ENCODE measurements at regions not wholly inside any gene's neighbourhood (a gene's known extent, or its start where the extent isn't known, plus 50 kb on each side); places are given as distances from the start of the nearest gene placed in this dataset.

GRCh38 chr7:46654546-46655443, 733.7 kb upstream of the IGFBP3 start:
- no peak for DNase-seq

- no peak for DNase-seq
These were observed 732.8 kb upstream of the IGFBP3 start for GRCh38 chr7:46653848-46654247.

- no peak for DNase-seq
These were observed 731.2 kb upstream of the IGFBP3 start for GRCh38 chr7:46652317-46652716.

- DNase-seq = no peak
These were observed 730.6 kb upstream of the IGFBP3 start for GRCh38 chr7:46651561-46652088.

- DNase-seq = no peak
These were observed 730.0 kb upstream of the IGFBP3 start for GRCh38 chr7:46651070-46651469.

GRCh38 chr7:46649876-46650275, 728.8 kb upstream of the IGFBP3 start:
- DNase-seq = no peak

GRCh38 chr7:46637793-46638735, 717.0 kb upstream of the IGFBP3 start:
- no peak for DNase-seq

- no peak for DNase-seq
These were observed 715.0 kb upstream of the IGFBP3 start for GRCh38 chr7:46636022-46636421.

- no peak for DNase-seq
These were observed 712.7 kb upstream of the IGFBP3 start for GRCh38 chr7:46633630-46634240.

GRCh38 chr7:46633200-46633599, 712.1 kb upstream of the IGFBP3 start:
- no peak for DNase-seq

GRCh38 chr7:46630031-46630430, 709.0 kb upstream of the IGFBP3 start:
- no peak for DNase-seq

GRCh38 chr7:46628389-46628788, 707.3 kb upstream of the IGFBP3 start:
- no peak for DNase-seq

- no peak for DNase-seq
These were observed 705.7 kb upstream of the IGFBP3 start for GRCh38 chr7:46626691-46627310.

- no peak for DNase-seq
These were observed 705.2 kb upstream of the IGFBP3 start for GRCh38 chr7:46626261-46626660.

GRCh38 chr7:46625032-46625431, 704.0 kb upstream of the IGFBP3 start:
- no peak for DNase-seq

- DNase-seq = no peak
These were observed 701.2 kb upstream of the IGFBP3 start for GRCh38 chr7:46622251-46622650.

GRCh38 chr7:46619723-46620310, 698.7 kb upstream of the IGFBP3 start:
- DNase-seq = no peak

- DNase-seq = no peak
These were observed 695.6 kb upstream of the IGFBP3 start for GRCh38 chr7:46616636-46617035.

- no peak for DNase-seq
These were observed 692.5 kb upstream of the IGFBP3 start for GRCh38 chr7:46613551-46613950.

GRCh38 chr7:46613116-46613515, 692.0 kb upstream of the IGFBP3 start:
- DNase-seq = no peak

GRCh38 chr7:46611508-46611907, 690.4 kb upstream of the IGFBP3 start:
- no peak for DNase-seq

- no peak for DNase-seq
These were observed 689.7 kb upstream of the IGFBP3 start for GRCh38 chr7:46610746-46611145.

Measured in midbrain (tissue), 1 donor.